Naive B cell (primary cell): ENCODE measurements at regions not wholly inside any gene's neighbourhood (a gene's known extent, or its start where the extent isn't known, plus 50 kb on each side); places are given as distances from the start of the nearest gene placed in this dataset.
"Not testable (repeated sequence)": the region's sequence is repeated elsewhere in the genome, so short reads cannot be mapped to it uniquely, and the experiment has no call there.

Source experiments
- ATAC-seq, 2 donors: fragments of 150-1000 bp; cut with Tn5 transposase; 2 replicates each; pipeline ENCODE4 v1.10.0; 2021; ENCODE audit warnings: low read depth in 2 of 2, mild to moderate bottlenecking in 2 of 2, moderate library complexity in 2 of 2
- DNase-seq: peaks from one replicate; pipeline ENCODE4 v3.0.0; 2022
- H3K27ac Mint-ChIP-seq, 6 donors: one replicate each; pipeline ENCODE4 v1.8.0; 2020 to 2022; ENCODE audit warnings: mild to moderate bottlenecking in 6 of 6, mixed read lengths in 6 of 6, moderate library complexity in 5 of 6, inconsistent platforms in 2 of 6
- H3K27me3 Mint-ChIP-seq, 3 donors: one replicate each; pipeline ENCODE4 v1.8.0; 2021 to 2022; ENCODE audit warnings: mixed read lengths in 3 of 3, mild to moderate bottlenecking in 1 of 3
- H3K36me3 Mint-ChIP-seq, 2 donors: one replicate each; pipeline ENCODE4 v1.8.0; 2020 to 2022; ENCODE audit warnings: mixed read lengths in 2 of 2, inconsistent platforms in 1 of 2, mild to moderate bottlenecking in 1 of 2
- H3K4me1 Mint-ChIP-seq, 3 donors: one replicate each; pipeline ENCODE4 v1.8.0; 2020 to 2022; ENCODE audit warnings: mixed read lengths in 3 of 3, inconsistent platforms in 1 of 3, mild to moderate bottlenecking in 1 of 3, moderate library complexity in 1 of 3
- H3K4me3 Mint-ChIP-seq, 8 donors: one replicate each; pipeline ENCODE4 v1.8.0; 2020 to 2022; ENCODE audit warnings: mild to moderate bottlenecking in 8 of 8, mixed read lengths in 8 of 8, moderate library complexity in 8 of 8, inconsistent platforms in 2 of 8
- H3K9me3 Mint-ChIP-seq, 7 donors: one replicate each; pipeline ENCODE4 v1.8.0; 2020 to 2022; ENCODE audit warnings: mixed read lengths in 7 of 7, mild to moderate bottlenecking in 5 of 7, inconsistent platforms in 2 of 7, moderate library complexity in 1 of 7

DNA sequence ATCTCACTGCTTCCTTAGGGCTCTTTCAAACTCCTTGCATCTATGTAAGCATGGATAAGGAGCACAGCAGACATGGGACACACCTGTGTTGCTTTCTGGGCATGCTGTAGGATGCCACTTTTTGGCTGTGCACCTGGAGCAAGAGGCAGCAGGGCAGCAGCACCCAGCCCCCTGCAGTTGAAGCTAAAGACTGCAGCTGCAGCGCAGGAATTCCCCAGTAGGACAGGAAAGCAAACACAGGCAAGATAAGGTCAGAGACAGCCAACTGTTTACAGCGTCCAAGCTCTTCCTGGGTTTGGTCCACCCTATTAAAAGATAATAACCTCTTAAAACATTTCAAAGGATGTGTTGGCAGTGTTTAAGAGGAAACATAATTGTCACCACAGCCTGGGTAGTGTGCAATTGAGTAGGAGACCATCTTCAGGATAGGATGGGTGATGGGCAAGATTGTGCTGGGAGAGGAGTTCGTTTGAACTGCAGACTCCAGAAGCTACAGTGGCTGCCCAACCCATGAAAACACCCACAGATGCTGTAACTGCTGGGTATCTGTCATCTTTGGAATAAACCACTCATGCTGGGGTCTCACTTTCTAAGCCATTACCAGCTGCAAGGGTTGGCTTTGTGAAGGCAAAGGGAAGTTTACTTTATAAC is 242.3 kb upstream of the PLGLB1 start:
- not testable (repeated sequence) for H3K27ac Mint-ChIP-seq, H3K4me3 Mint-ChIP-seq, ATAC-seq, H3K36me3 Mint-ChIP-seq, H3K4me1 Mint-ChIP-seq, H3K27me3 Mint-ChIP-seq, H3K9me3 Mint-ChIP-seq, DNase-seq

DNA sequence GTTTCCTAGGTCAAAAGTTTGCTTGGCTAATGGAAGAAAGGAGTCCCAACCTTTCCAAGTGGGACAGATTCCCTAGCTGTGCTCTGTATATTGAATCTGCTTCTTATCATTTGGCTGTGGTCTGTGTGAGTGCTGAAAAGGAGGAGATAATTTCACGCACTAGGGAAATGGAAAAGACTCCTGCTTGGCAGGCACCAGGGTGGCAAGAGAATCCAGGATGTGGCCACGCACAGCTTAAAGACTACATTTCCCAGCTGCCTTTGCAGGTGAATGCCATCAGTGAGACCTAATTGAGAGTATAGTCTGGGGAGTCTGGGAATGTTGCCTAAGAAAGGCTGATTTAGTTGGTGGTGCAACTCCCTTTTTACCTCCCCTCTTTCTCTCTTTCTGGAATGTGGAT is 253.5 kb upstream of the PLGLB1 start:
- H3K36me3 Mint-ChIP-seq, H3K27ac Mint-ChIP-seq, H3K9me3 Mint-ChIP-seq, H3K4me3 Mint-ChIP-seq, H3K4me1 Mint-ChIP-seq, DNase-seq, H3K27me3 Mint-ChIP-seq, ATAC-seq: not testable (repeated sequence)

GRCh38 chr2:87275974-87276629 is 254.5 kb upstream of the PLGLB1 start:
- not testable (repeated sequence) for ATAC-seq, H3K9me3 Mint-ChIP-seq, H3K4me3 Mint-ChIP-seq, H3K4me1 Mint-ChIP-seq, H3K27me3 Mint-ChIP-seq, DNase-seq, H3K27ac Mint-ChIP-seq, H3K36me3 Mint-ChIP-seq

GRCh38 chr2:87276673-87277072 is 255.0 kb upstream of the PLGLB1 start:
- not testable (repeated sequence) for H3K4me3 Mint-ChIP-seq, DNase-seq, H3K36me3 Mint-ChIP-seq, ATAC-seq, H3K27ac Mint-ChIP-seq, H3K27me3 Mint-ChIP-seq, H3K9me3 Mint-ChIP-seq, H3K4me1 Mint-ChIP-seq

- H3K27ac Mint-ChIP-seq, H3K27me3 Mint-ChIP-seq, H3K9me3 Mint-ChIP-seq, H3K4me3 Mint-ChIP-seq, DNase-seq, H3K36me3 Mint-ChIP-seq, H3K4me1 Mint-ChIP-seq, ATAC-seq: not testable (repeated sequence)
Observed at GRCh38 chr2:87277734-87278133, 256.1 kb upstream of the PLGLB1 start.

DNA sequence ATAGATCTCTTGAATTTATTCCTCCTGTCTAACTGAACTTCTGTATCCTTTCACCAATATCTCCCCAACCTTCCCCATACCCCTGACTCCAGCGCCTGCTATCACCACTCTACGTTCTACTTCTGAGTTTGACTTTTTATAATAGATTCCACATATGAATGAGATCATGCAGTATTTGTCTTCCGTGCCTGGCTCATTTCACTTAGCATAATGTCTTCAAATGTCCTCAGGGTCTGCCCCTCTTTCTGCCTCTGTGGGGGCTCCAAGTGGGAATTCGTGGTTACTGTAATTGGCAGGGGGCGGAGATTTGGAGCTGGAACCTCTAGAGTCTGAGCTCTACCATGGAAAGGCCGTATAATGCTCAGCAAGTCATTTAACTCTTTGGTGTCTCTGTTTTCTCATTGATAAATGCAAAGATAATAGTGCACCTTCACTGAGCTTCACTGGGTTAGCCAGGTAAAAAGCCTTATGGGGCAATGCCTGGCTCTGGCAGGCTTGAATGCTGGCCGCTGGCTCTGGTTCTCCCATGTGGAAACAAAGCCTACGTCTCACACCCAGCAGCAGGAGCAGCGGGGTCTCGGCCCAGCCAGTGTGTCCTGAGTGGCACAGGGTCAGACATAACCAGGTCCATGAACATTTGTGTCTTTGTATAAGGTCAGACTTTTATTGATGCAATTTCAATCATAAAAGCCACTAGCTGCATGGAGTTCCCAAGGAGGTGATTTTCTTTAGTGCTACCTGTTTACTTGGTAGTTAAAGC is 259.1 kb upstream of the PLGLB1 start:
- ATAC-seq, H3K4me3 Mint-ChIP-seq, H3K9me3 Mint-ChIP-seq, H3K36me3 Mint-ChIP-seq, H3K27me3 Mint-ChIP-seq, H3K27ac Mint-ChIP-seq, H3K4me1 Mint-ChIP-seq, DNase-seq: not testable (repeated sequence)

DNA sequence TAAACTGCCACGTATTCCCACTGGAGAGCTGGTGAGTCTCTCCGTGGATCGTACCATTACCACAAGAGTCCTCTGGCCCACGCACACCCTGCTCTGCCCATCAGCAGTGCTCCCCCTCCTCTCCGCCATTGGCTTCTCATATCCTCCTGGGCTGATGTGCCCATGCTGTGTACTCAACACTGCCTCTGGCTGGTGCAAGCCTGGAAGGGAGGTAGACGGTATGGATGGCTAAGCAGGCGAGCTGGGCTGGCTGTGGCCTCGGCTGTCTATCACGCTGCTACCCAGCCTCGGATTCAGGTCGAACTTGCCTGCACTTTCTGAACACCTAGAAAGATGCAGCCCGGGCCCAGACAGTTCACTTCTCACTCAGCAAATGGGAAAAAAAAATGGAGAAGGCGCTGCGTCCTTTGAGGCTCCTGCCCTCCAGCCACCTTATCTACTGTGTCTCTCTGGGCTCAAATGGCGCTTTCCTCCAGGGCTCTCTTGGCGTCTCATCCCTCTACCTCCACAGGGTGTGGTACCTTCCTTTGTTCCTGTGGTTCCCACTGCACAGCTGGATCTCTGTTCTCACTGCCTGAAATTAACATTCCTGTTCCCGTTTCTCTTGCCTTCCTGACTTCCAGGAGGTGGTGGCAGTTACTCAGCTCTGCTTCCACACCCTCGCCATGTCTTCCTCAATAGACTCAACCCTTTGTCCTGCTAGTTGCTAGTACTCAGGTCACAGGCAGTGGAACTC is 262.3 kb upstream of the PLGLB1 start:
- DNase-seq, H3K36me3 Mint-ChIP-seq, H3K9me3 Mint-ChIP-seq, H3K4me3 Mint-ChIP-seq, H3K4me1 Mint-ChIP-seq, ATAC-seq, H3K27ac Mint-ChIP-seq, H3K27me3 Mint-ChIP-seq: not testable (repeated sequence)

DNA sequence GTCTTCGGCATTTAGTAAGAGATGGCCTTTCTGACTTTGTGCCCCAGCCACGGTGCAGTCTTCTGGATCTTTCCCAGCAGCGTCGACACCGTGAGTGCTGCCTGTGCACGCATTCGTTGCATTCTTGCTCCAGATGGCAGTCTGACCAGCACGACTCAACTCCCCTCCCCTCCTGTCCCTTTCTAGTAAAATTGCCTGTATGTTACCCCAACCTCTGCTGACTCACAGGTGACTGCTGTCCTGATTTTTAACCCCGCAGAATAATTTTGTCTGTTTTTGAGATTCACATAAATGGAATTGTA is 262.8 kb upstream of the PLGLB1 start:
- not testable (repeated sequence) for DNase-seq, H3K4me1 Mint-ChIP-seq, H3K9me3 Mint-ChIP-seq, H3K4me3 Mint-ChIP-seq, ATAC-seq, H3K27me3 Mint-ChIP-seq, H3K36me3 Mint-ChIP-seq, H3K27ac Mint-ChIP-seq

GRCh38 chr2:87285139-87285538 is 263.5 kb upstream of the PLGLB1 start:
- not testable (repeated sequence) for H3K9me3 Mint-ChIP-seq, DNase-seq, H3K27ac Mint-ChIP-seq, H3K36me3 Mint-ChIP-seq, H3K27me3 Mint-ChIP-seq, H3K4me1 Mint-ChIP-seq, H3K4me3 Mint-ChIP-seq, ATAC-seq

DNA sequence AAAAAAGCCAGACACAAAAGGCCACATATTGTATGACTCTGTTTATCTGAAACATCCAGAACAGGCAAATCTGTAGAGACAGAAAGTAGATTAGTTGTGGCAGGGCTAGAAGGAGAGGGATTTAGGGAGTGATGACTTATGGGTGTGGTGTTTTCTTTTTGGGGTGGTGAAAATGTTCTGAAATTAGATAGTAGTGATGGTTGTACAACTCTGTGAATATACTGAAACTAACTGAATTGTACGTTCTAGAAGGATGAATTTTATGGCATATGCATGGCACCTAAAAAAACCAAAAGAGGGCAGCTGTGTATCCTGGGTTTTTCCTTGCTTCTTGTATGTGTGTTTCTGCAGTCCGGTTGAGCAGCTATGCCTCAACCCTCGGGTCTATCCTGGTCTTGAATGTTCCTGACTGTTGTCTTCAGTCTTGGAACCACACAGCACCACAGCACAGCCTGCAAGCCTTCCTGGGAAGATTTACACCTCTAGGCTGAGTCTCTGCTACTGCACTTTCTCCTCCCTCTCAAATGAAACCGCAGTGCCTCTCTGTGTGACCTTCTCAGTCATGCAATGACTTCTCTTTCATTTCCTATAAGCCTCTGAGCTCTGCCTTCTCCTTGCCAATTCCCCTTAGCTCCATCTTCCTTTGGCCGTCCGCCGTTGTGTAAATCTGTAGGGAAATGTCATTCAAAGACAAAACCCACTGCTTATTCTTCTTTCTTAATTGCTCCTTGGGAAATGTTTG is 269.1 kb upstream of the PLGLB1 start:
- not testable (repeated sequence) for H3K4me1 Mint-ChIP-seq, H3K36me3 Mint-ChIP-seq, DNase-seq, H3K27me3 Mint-ChIP-seq, H3K9me3 Mint-ChIP-seq
- Mint-ChIP-seq H3K4me3 (peak overlapping the region in 2 of 8 donors; percentile 23 to 44), H3K27ac (peak overlapping the region in 1 of 6 donors; percentile 41)
- ATAC-seq: peak in 1 of 2 donors; percentile 55

GRCh38 chr2:87291400-87292200 is 270.0 kb upstream of the PLGLB1 start:
- H3K4me1 Mint-ChIP-seq, DNase-seq, H3K27me3 Mint-ChIP-seq, H3K36me3 Mint-ChIP-seq, H3K9me3 Mint-ChIP-seq, ATAC-seq: not testable (repeated sequence)
- Mint-ChIP-seq H3K27ac (peak overlapping the region in 1 of 6 donors; percentile 84), H3K4me3 (peak overlapping the region in 3 of 8 donors; percentile 23 to 51 (median 36))

DNA sequence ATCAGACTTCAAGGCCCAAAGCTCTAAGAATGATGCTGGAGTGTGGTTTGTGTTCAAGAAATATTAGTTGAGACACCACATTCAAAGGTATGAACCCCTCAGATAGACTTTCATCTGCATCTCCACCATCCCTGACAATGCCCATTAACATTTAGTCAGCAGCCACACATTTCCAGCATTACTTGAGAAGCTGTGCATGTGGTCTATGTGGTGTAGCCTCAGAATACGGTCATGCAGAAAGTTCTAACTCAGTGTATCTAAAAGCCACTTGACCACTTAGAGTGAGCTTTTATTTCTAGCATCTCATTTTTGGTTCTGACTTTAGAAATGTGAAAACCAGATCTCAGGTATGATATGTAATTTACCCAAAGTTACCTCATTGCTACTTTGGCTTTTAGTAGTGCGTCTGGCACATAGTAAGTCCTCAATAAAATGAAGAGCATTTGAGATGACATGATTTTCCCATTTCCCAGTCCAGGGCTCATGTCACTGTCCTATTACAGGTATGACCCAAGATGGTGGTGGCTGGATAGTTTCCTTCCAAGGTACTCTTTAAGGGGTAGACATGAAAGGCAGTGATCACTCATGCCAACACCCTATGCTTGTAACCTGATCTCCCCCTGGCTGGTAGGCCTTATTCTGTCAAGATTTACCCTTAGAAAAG is 272.4 kb upstream of the PLGLB1 start:
- not testable (repeated sequence) for H3K4me3 Mint-ChIP-seq, H3K27ac Mint-ChIP-seq, H3K36me3 Mint-ChIP-seq, ATAC-seq, H3K4me1 Mint-ChIP-seq, H3K9me3 Mint-ChIP-seq, DNase-seq, H3K27me3 Mint-ChIP-seq
